Fibroblast of lung (primary cell): ENCODE measurements at regions not wholly inside any gene's neighbourhood (a gene's known extent, or its start where the extent isn't known, plus 50 kb on each side); places are given as distances from the start of the nearest gene placed in this dataset.

ENCODE experiments used
- DNase-seq, 2 donors: peaks; one replicate each; pipeline versions ENCODE4 v3.0.0 to v3.0.0-alpha.2; 2010; ENCODE audit warnings: low read depth in 2 of 2
- H2AFZ ChIP-seq: 2 replicates; pipeline ENCODE4 v1.5.1; 2012; ENCODE audit warnings: low read length, control low read depth, inconsistent platforms
- H3K27ac ChIP-seq: 2 replicates; pipeline ENCODE4 v1.5.1; 2011; ENCODE audit warnings: low read length, control low read depth; ENCODE audit not compliant: insufficient read depth
- H3K27me3 ChIP-seq: 2 replicates; pipeline ENCODE4 v1.5.1; 2011; ENCODE audit warnings: mild to moderate bottlenecking, low read length; ENCODE audit not compliant: control insufficient read depth, insufficient read depth
- H3K36me3 ChIP-seq: 2 replicates; pipeline ENCODE4 v1.5.1; 2011; ENCODE audit warnings: low read length; ENCODE audit not compliant: control insufficient read depth, insufficient read depth
- H3K4me1 ChIP-seq: 2 replicates; pipeline ENCODE4 v1.5.1; 2011; ENCODE audit warnings: low read length; ENCODE audit not compliant: control insufficient read depth, insufficient read depth; ENCODE audit errors: extremely low read depth
- H3K4me2 ChIP-seq: 2 replicates; pipeline ENCODE4 v1.5.1; 2011; ENCODE audit warnings: low read length, control low read depth; ENCODE audit not compliant: insufficient read depth; ENCODE audit errors: extremely low read depth
- H3K4me3 ChIP-seq, 4 experiments: fragments of 200-600 bp in 1 of 4; sonication (generic) in 1 of 4; replicated peaks in 1 of 4; 2 replicates each; pipeline ENCODE4 v1.5.1; 2011 to 2016; ENCODE audit warnings: low read length in 4 of 4, low read depth in 3 of 4, mild to moderate bottlenecking in 3 of 4, control low read depth in 2 of 4, inconsistent platforms in 1 of 4, mixed read lengths in 1 of 4; ENCODE audit not compliant: insufficient read depth in 1 of 4; ENCODE audit errors: control extremely low read depth in 1 of 4
- H3K79me2 ChIP-seq: 2 replicates; pipeline ENCODE4 v1.5.1; 2012; ENCODE audit warnings: mild to moderate bottlenecking, low read length, inconsistent platforms; ENCODE audit not compliant: control insufficient read depth, insufficient read depth
- H3K9ac ChIP-seq: 2 replicates; pipeline ENCODE4 v1.5.1; 2011; ENCODE audit warnings: mild to moderate bottlenecking, low read length, control low read depth; ENCODE audit not compliant: insufficient read depth
- H3K9me3 ChIP-seq: 2 replicates; pipeline ENCODE4 v1.5.1; 2012; ENCODE audit warnings: low read depth, low read length; ENCODE audit not compliant: control insufficient read depth, insufficient read depth
- H4K20me1 ChIP-seq: 2 replicates; pipeline ENCODE4 v1.5.1; 2011; ENCODE audit warnings: low read length; ENCODE audit not compliant: control insufficient read depth, insufficient read depth; ENCODE audit errors: extremely low read depth
- CTCF ChIP-seq, 2 donors: IDR thresholded peaks in 1 of 2; conservative IDR thresholded peaks in 1 of 2; 1 replicate in 1 of 2; 2 replicates in 1 of 2; pipeline ENCODE4 v1.5.1; 2011 to 2012; ENCODE audit warnings: low read length in 2 of 2, control low read depth in 1 of 2, inconsistent platforms in 1 of 2, low read depth in 1 of 2, mild to moderate bottlenecking in 1 of 2
- EZH2 ChIP-seq: IDR thresholded peaks from 2 replicates; pipeline ENCODE4 v1.5.1; 2012; ENCODE audit warnings: low read length, control low read depth, mild to moderate bottlenecking; ENCODE audit errors: missing control alignments

- no peak overlapping the region for H3K27ac ChIP-seq
Measured at GRCh38 chr4:74631338-74631737, 163.0 kb downstream of the BTC start.

GRCh38 chr4:74631988-74632387 lies 162.3 kb downstream of the BTC start:
- H2AFZ ChIP-seq: no peak overlapping the region
- no peak overlapping the region for H3K9ac ChIP-seq
- H3K4me1 ChIP-seq: peaks cover 4% of the 10 kb centered on the region
- H3K27me3 ChIP-seq: no peaks in the 10 kb centered on the region
- DNase-seq: no peak
- H3K79me2 ChIP-seq: no peaks in the 10 kb centered on the region
- no peaks in the 10 kb centered on the region for H4K20me1 ChIP-seq
- H3K27ac ChIP-seq: no peak overlapping the region
- no peak overlapping the region for H3K4me3 ChIP-seq
- TF ChIP-seq EZH2: no peak
- no peak for TF ChIP-seq CTCF (conservative IDR thresholded peaks at IDR 0.05 in 1 of 2, IDR thresholded peaks at IDR 0.05 in 1 of 2; ENCODE audit: low read depth in 1 of 2, low read length in 2 of 2)
- no peak overlapping the region for H3K4me2 ChIP-seq
- no peaks in the 10 kb centered on the region for H3K36me3 ChIP-seq
- H3K9me3 ChIP-seq: no peaks in the 10 kb centered on the region

More at GRCh38 chr4:74631338-74631737, 163.0 kb downstream of the BTC start:
- Histone ChIP-seq H3K4me2 (no peak overlapping the region), H3K27me3 (no peaks in the 10 kb centered on the region), H2AFZ (no peak overlapping the region), H3K36me3 (no peaks in the 10 kb centered on the region), H3K9ac (no peak overlapping the region), H3K9me3 (no peaks in the 10 kb centered on the region), H3K4me3 (no peak overlapping the region), H3K4me1 (peaks cover 4% of the 10 kb centered on the region), H3K79me2 (no peaks in the 10 kb centered on the region), H4K20me1 (no peaks in the 10 kb centered on the region)
- peak in 1 of 2 donors; percentile 59 for DNase-seq
- TF ChIP-seq EZH2 (no peak), CTCF (conservative IDR thresholded peaks at IDR 0.05 in 1 of 2, IDR thresholded peaks at IDR 0.05 in 1 of 2; ENCODE audit: low read depth in 1 of 2, low read length in 2 of 2) (no peak)

GRCh38 chr4:74632634-74633033 lies 161.7 kb downstream of the BTC start:
- DNase-seq: peak; percentile 98 to 100
- no peaks in the 10 kb centered on the region for H3K9me3 ChIP-seq
- H4K20me1 ChIP-seq: no peaks in the 10 kb centered on the region
- no peak overlapping the region for H3K9ac ChIP-seq
- TF ChIP-seq EZH2 (no peak), CTCF (conservative IDR thresholded peaks at IDR 0.05 in 1 of 2, IDR thresholded peaks at IDR 0.05 in 1 of 2; ENCODE audit: low read depth in 1 of 2, low read length in 2 of 2) (no peak)
- no peaks in the 10 kb centered on the region for H3K27me3 ChIP-seq
- H3K4me3 ChIP-seq: no peak overlapping the region
- no peaks in the 10 kb centered on the region for H3K79me2 ChIP-seq
- H2AFZ ChIP-seq: no peak overlapping the region
- H3K4me2 ChIP-seq: peak overlapping the region; percentile 65
- no peaks in the 10 kb centered on the region for H3K36me3 ChIP-seq
- peaks cover 4% of the 10 kb centered on the region for H3K4me1 ChIP-seq
- no peak overlapping the region for H3K27ac ChIP-seq
